ENCODE measurements at regions not wholly inside any gene's neighbourhood (a gene's known extent, or its start where the extent isn't known, plus 50 kb on each side); places are given as distances from the start of the nearest gene placed in this dataset.

GRCh38 chr5:6225121-6225607 is 153.2 kb downstream of the MED10 start:
- Histone ChIP-seq H3K27me3 (no peaks in the 10 kb centered on the region), H3K4me1 (no peaks in the 10 kb centered on the region), H3K4me3 (no peak overlapping the region), H3K27ac (no peak overlapping the region), H3K36me3 (no peaks in the 10 kb centered on the region), H3K9me3 (no peaks in the 10 kb centered on the region)
- intact Hi-C loops (cut with DNase I; ENCODE audit: low total_unique reads) (no loop called here), in situ Hi-C loops (cut with MboI; ENCODE audit: low pct_ligation_motif_present in 1 of 4, low pct_unique_long_range_greater_than_20kb in 1 of 4, low sequenced_read_pairs in 3 of 4) (no loop called here)
- TF ChIP-seq EP300 (IDR thresholded peaks at IDR 0.05; ENCODE audit: low read depth) (no peak), CTCF (IDR thresholded peaks at IDR 0.05) (no peak), POLR2A (IDR thresholded peaks at IDR 0.05) (no peak), POLR2AphosphoS5 (IDR thresholded peaks at IDR 0.05) (no peak)
- WGBS, 2 donors (ENCODE audit: low coverage in 1 of 2), result 77 to 79% methylated on average over 6 to 7 of the region's 7 CpGs
- no peak for DNase-seq

GRCh38 chr5:6224406-6224805 is 153.9 kb downstream of the MED10 start:
- no peak for TF ChIP-seq EP300 (IDR thresholded peaks at IDR 0.05; ENCODE audit: low read depth)
- no peak for TF ChIP-seq POLR2AphosphoS5 (IDR thresholded peaks at IDR 0.05)
- no peak for TF ChIP-seq CTCF (IDR thresholded peaks at IDR 0.05)
- no peak for TF ChIP-seq POLR2A (IDR thresholded peaks at IDR 0.05)
- intact Hi-C loops (cut with DNase I; ENCODE audit: low total_unique reads) (no loop called here), in situ Hi-C loops (cut with MboI; ENCODE audit: low pct_ligation_motif_present in 1 of 4, low pct_unique_long_range_greater_than_20kb in 1 of 4, low sequenced_read_pairs in 3 of 4) (no loop called here)
- Histone ChIP-seq H3K36me3 (no peaks in the 10 kb centered on the region), H3K4me1 (no peaks in the 10 kb centered on the region), H3K27ac (no peak overlapping the region), H3K4me3 (no peak overlapping the region), H3K9me3 (no peaks in the 10 kb centered on the region), H3K27me3 (no peaks in the 10 kb centered on the region)
- no peak for DNase-seq
- 90 to 96% methylated on average over 4 to 5 of the region's 5 CpGs for WGBS, 2 donors (ENCODE audit: low coverage in 1 of 2)

GRCh38 chr5:6222899-6223298 is 155.4 kb downstream of the MED10 start:
- no peak overlapping the region for H3K4me3 ChIP-seq
- no peak overlapping the region for H3K27ac ChIP-seq
- no peaks in the 10 kb centered on the region for H3K27me3 ChIP-seq
- DNase-seq, result no peak
- no peaks in the 10 kb centered on the region for H3K4me1 ChIP-seq
- 92% methylated on average over 2 of the region's 2 CpGs; no CpG with 5 or more reads in 1 of the 2 donors for WGBS, 2 donors (ENCODE audit: low coverage in 1 of 2)
- TF ChIP-seq EP300 (IDR thresholded peaks at IDR 0.05; ENCODE audit: low read depth) (no peak), POLR2A (IDR thresholded peaks at IDR 0.05) (no peak), POLR2AphosphoS5 (IDR thresholded peaks at IDR 0.05) (no peak), CTCF (IDR thresholded peaks at IDR 0.05) (no peak)
- in situ Hi-C loops (cut with MboI; ENCODE audit: low pct_ligation_motif_present in 1 of 4, low pct_unique_long_range_greater_than_20kb in 1 of 4, low sequenced_read_pairs in 3 of 4) (no loop called here), intact Hi-C loops (cut with DNase I; ENCODE audit: low total_unique reads) (no loop called here)
- no peaks in the 10 kb centered on the region for H3K36me3 ChIP-seq
- no peaks in the 10 kb centered on the region for H3K9me3 ChIP-seq

- 62 to 66% methylated on average over 5 to 7 of the region's 7 CpGs for WGBS, 2 donors (ENCODE audit: low coverage in 1 of 2)
- Histone ChIP-seq H3K9me3 (no peaks in the 10 kb centered on the region), H3K27me3 (no peaks in the 10 kb centered on the region), H3K4me1 (no peaks in the 10 kb centered on the region), H3K27ac (no peak overlapping the region), H3K4me3 (no peak overlapping the region), H3K36me3 (no peaks in the 10 kb centered on the region)
- TF ChIP-seq CTCF (IDR thresholded peaks at IDR 0.05), result no peak
- TF ChIP-seq EP300 (IDR thresholded peaks at IDR 0.05; ENCODE audit: low read depth), result no peak
- no peak for TF ChIP-seq POLR2A (IDR thresholded peaks at IDR 0.05)
- no peak for TF ChIP-seq POLR2AphosphoS5 (IDR thresholded peaks at IDR 0.05)
- in situ Hi-C loops (cut with MboI; ENCODE audit: low pct_ligation_motif_present in 1 of 4, low pct_unique_long_range_greater_than_20kb in 1 of 4, low sequenced_read_pairs in 3 of 4), result no loop called here
- DNase-seq, result no peak
- intact Hi-C loops (cut with DNase I; ENCODE audit: low total_unique reads), result no loop called here
Measured at GRCh38 chr5:6222121-6222520, 156.2 kb downstream of the MED10 start.

Data from transverse colon (tissue), 4 donors.